Liver (tissue), 3 donors: ENCODE measurements at regions not wholly inside any gene's neighbourhood (a gene's known extent, or its start where the extent isn't known, plus 50 kb on each side); places are given as distances from the start of the nearest gene placed in this dataset.
"Not testable (repeated sequence)": the region's sequence is repeated elsewhere in the genome, so short reads cannot be mapped to it uniquely, and the experiment has no call there.

Experiments used
- CTCF ChIP-seq: fragments of 150-350 bp; IDR thresholded peaks from 2 replicates; pipeline ENCODE4 v1.5.1; 2017; ENCODE audit warnings: improper control_type of control experiment, low read depth, low read length; ENCODE audit not compliant: missing input control
- GABPA ChIP-seq, 2 donors: IDR thresholded peaks in 1 of 2; conservative IDR thresholded peaks in 1 of 2; 2 replicates each; pipeline ENCODE4 v1.6.1; 2016; ENCODE audit warnings: antibody characterized with exemption in 2 of 2, mild to moderate bottlenecking in 1 of 2, moderate library complexity in 1 of 2
- RAD21 ChIP-seq, 2 donors: IDR thresholded peaks; 2 replicates each; pipeline ENCODE4 v1.6.1; 2016; ENCODE audit warnings: antibody characterized with exemption in 2 of 2, mild to moderate bottlenecking in 2 of 2
- REST ChIP-seq: IDR thresholded peaks from 2 replicates; pipeline ENCODE4 v1.6.1; 2016; ENCODE audit warnings: antibody characterized with exemption, mild to moderate bottlenecking
- SP1 ChIP-seq: IDR thresholded peaks from 2 replicates; pipeline ENCODE4 v1.6.1; 2018; ENCODE audit warnings: antibody characterized with exemption, mild to moderate bottlenecking
- TAF1 ChIP-seq: conservative IDR thresholded peaks from 2 replicates; pipeline ENCODE4 v1.6.1; 2016; ENCODE audit warnings: antibody characterized with exemption, mild to moderate bottlenecking
- YY1 ChIP-seq: IDR thresholded peaks from 2 replicates; pipeline ENCODE4 v1.6.1; 2016; ENCODE audit warnings: antibody characterized with exemption, mild to moderate bottlenecking
- donor health status: healthy.
- donor health status: healthy.

- TF ChIP-seq CTCF; REST; TAF1; RAD21 (IDR thresholded peaks at IDR 0.05); YY1; GABPA (IDR thresholded peaks at IDR 0.05 in 1 of 2, conservative IDR thresholded peaks at IDR 0.05 in 1 of 2); SP1: not testable (repeated sequence)
Observed at GRCh38 chr4:93950239-93950638, 121.7 kb downstream of the ATOH1 start.
